ENCODE measurements at regions not wholly inside any gene's neighbourhood (a gene's known extent, or its start where the extent isn't known, plus 50 kb on each side); places are given as distances from the start of the nearest gene placed in this dataset.

DNA sequence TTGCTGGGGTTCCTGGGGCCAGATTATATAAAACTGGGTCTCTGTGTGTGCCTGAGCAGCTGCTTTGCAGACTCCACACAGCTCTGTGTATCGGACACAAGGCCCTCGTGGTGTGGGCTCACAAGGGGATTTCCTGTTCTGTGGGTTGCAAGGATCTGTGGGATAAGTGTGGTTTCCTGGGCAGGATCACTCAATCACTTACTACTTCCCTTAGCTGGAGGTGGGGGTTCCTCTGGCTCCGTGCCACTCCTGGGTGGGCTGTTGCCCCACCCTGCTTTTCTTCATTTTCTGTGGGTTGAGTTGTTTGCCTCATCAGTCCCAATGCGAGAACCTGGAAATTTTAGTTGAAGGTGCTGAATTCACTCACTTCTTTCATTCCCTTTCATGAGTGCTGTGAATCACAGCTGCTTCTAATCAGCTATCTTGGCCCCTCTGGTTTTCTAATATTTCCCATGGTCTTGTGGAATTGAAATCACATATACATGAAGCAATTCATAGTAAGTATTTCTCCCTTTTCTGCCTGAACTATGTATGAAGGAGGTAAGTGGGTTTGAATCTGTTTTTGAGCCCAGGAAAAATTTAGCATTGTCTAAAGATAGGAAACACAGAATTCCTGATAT lies 196.3 kb downstream of the DCDC2C start:
- POLR2A ChIA-PET, result no interaction called here
- Histone ChIP-seq H3K4me3 (ENCODE audit: low read depth, low read length) (no peak overlapping the region), H3K9me3 (ENCODE audit: control insufficient read depth, insufficient read depth, low read depth, low read length) (no peaks in the 10 kb centered on the region), H3K27ac (ENCODE audit: extremely low read depth, low read depth, low read length) (no peak overlapping the region), H3K4me1 (ENCODE audit: control insufficient read depth, insufficient read depth, low read length) (no peaks in the 10 kb centered on the region), H3K36me3 (ENCODE audit: control insufficient read depth in 2 of 2, insufficient read depth in 1 of 2, low read length in 2 of 2) (no peaks in the 10 kb centered on the region)
- TF ChIP-seq ZNF121 (tag by site-specific recombination; IDR thresholded peaks at IDR 0.05), result no peak
- CTCF ChIA-PET, result no interaction called here

DNA sequence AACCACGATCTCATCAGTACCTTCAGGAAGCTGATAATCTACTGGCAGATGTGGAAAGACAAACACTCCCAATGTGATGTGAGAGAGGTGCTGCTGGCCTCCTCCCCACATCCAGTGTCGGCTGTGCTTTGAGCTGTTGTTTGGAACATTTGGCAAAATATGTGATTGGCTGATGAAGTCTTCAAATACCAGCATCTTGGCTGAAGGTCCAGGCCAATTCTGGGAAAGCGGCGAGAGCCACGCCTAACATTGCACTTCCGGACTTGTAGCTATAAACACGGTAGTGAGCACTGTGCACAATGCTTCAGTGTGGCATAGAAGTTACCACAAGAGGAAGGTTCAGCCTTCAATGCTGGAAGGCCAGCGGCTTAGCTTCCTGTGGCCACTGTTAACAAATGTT lies 198.8 kb downstream of the DCDC2C start:
- ChIA-PET CTCF (interaction anchor here (0.8 kb wide), 1 partner anchor 440 kb away, joined by 4 read pairs; no protein-coding TSS in a partner anchor), POLR2A (no interaction called here)
- no peaks in the 10 kb centered on the region for H3K4me1 ChIP-seq (ENCODE audit: control insufficient read depth, insufficient read depth, low read length)
- H3K36me3 ChIP-seq (ENCODE audit: control insufficient read depth in 2 of 2, insufficient read depth in 1 of 2, low read length in 2 of 2), result no peaks in the 10 kb centered on the region
- no peak for TF ChIP-seq ZNF274 (IDR thresholded peaks at IDR 0.05; ENCODE audit: low read length)
- no peak for TF ChIP-seq ZNF274 (tag by site-specific recombination; IDR thresholded peaks at IDR 0.05; ENCODE audit: borderline replicate concordance)
- TF ChIP-seq, protein P1, sequence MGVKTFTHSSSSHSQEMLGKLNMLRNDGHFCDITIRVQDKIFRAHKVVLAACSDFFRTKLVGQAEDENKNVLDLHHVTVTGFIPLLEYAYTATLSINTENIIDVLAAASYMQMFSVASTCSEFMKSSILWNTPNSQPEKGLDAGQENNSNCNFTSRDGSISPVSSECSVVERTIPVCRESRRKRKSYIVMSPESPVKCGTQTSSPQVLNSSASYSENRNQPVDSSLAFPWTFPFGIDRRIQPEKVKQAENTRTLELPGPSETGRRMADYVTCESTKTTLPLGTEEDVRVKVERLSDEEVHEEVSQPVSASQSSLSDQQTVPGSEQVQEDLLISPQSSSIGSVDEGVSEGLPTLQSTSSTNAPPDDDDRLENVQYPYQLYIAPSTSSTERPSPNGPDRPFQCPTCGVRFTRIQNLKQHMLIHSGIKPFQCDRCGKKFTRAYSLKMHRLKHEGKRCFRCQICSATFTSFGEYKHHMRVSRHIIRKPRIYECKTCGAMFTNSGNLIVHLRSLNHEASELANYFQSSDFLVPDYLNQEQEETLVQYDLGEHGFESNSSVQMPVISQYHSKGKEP (tag by site-specific recombination; IDR thresholded peaks at IDR 0.05), result no peak
- TF ChIP-seq, protein P2, sequence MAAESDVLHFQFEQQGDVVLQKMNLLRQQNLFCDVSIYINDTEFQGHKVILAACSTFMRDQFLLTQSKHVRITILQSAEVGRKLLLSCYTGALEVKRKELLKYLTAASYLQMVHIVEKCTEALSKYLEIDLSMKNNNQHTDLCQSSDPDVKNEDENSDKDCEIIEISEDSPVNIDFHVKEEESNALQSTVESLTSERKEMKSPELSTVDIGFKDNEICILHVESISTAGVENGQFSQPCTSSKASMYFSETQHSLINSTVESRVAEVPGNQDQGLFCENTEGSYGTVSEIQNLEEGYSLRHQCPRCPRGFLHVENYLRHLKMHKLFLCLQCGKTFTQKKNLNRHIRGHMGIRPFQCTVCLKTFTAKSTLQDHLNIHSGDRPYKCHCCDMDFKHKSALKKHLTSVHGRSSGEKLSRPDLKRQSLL (tag by site-specific recombination; IDR thresholded peaks at IDR 0.05), result no peak
- TF ChIP-seq KLF16 (tag by site-specific recombination; IDR thresholded peaks at IDR 0.05), result no peak
- TF ChIP-seq ZNF248 (tag by site-specific recombination; IDR thresholded peaks at IDR 0.05), result no peak
- no peak for TF ChIP-seq EGR2 (tag by site-specific recombination; IDR thresholded peaks at IDR 0.05; ENCODE audit: low read depth)
- no peak for TF ChIP-seq YY2 (tag by site-specific recombination; IDR thresholded peaks at IDR 0.05)
- no peak for TF ChIP-seq ZNF394 (tag by site-specific recombination; IDR thresholded peaks at IDR 0.05; ENCODE audit: borderline replicate concordance)
- no peak for TF ChIP-seq ZBTB20 (tag by site-specific recombination; IDR thresholded peaks at IDR 0.05)
- TF ChIP-seq, protein P3, sequence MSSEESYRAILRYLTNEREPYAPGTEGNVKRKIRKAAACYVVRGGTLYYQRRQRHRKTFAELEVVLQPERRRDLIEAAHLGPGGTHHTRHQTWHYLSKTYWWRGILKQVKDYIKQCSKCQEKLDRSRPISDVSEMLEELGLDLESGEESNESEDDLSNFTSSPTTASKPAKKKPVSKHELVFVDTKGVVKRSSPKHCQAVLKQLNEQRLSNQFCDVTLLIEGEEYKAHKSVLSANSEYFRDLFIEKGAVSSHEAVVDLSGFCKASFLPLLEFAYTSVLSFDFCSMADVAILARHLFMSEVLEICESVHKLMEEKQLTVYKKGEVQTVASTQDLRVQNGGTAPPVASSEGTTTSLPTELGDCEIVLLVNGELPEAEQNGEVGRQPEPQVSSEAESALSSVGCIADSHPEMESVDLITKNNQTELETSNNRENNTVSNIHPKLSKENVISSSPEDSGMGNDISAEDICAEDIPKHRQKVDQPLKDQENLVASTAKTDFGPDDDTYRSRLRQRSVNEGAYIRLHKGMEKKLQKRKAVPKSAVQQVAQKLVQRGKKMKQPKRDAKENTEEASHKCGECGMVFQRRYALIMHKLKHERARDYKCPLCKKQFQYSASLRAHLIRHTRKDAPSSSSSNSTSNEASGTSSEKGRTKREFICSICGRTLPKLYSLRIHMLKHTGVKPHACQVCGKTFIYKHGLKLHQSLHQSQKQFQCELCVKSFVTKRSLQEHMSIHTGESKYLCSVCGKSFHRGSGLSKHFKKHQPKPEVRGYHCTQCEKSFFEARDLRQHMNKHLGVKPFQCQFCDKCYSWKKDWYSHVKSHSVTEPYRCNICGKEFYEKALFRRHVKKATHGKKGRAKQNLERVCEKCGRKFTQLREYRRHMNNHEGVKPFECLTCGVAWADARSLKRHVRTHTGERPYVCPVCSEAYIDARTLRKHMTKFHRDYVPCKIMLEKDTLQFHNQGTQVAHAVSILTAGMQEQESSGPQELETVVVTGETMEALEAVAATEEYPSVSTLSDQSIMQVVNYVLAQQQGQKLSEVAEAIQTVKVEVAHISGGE (tag by site-specific recombination; conservative IDR thresholded peaks at IDR 0.05; ENCODE audit: low read depth), result no peak
- no peak for TF ChIP-seq SCRT1 (tag by site-specific recombination; IDR thresholded peaks at IDR 0.05; ENCODE audit: borderline replicate concordance)
- TF ChIP-seq SETDB1 (IDR thresholded peaks at IDR 0.05; ENCODE audit: insufficient read length, low read length), result no peak
- TF ChIP-seq ZNF830 (tag by site-specific recombination; IDR thresholded peaks at IDR 0.05; ENCODE audit: low read depth), result no peak
- no peak overlapping the region for H3K27ac ChIP-seq (ENCODE audit: extremely low read depth, low read depth, low read length)
- H3K4me3 ChIP-seq (ENCODE audit: low read depth, low read length), result no peak overlapping the region
- no peaks in the 10 kb centered on the region for H3K9me3 ChIP-seq (ENCODE audit: control insufficient read depth, insufficient read depth, low read depth, low read length)

DNA sequence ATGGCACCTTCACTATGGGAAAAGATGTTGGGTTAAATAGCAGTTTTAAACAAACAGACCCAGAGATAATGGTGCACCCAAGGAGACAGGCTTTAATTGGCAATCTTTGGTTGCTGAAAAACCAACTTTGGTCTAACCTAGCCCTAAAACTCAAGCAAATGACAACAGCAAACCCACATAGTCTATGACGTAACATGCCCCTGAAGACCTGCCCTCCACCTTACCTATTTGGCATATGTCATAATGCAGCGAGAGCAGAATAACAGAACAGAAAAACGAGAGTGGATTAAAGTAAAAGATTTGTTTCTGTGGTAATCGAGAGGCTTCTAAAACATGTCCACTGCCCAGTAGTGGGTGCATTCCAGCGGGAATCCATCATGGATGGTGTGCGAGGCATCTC lies 200.7 kb downstream of the DCDC2C start:
- no peak overlapping the region for H3K4me3 ChIP-seq (ENCODE audit: low read depth, low read length)
- no peaks in the 10 kb centered on the region for H3K4me1 ChIP-seq (ENCODE audit: control insufficient read depth, insufficient read depth, low read length)
- no peaks in the 10 kb centered on the region for H3K9me3 ChIP-seq (ENCODE audit: control insufficient read depth, insufficient read depth, low read depth, low read length)
- CTCF ChIA-PET, result no interaction called here
- no peaks in the 10 kb centered on the region for H3K36me3 ChIP-seq (ENCODE audit: control insufficient read depth in 2 of 2, insufficient read depth in 1 of 2, low read length in 2 of 2)
- POLR2A ChIA-PET, result no interaction called here
- no peak overlapping the region for H3K27ac ChIP-seq (ENCODE audit: extremely low read depth, low read depth, low read length)
- no peak for TF ChIP-seq ZNF266 (tag by site-specific recombination; IDR thresholded peaks at IDR 0.05; ENCODE audit: low read depth)
